ENCODE measurements at regions not wholly inside any gene's neighbourhood (a gene's known extent, or its start where the extent isn't known, plus 50 kb on each side); places are given as distances from the start of the nearest gene placed in this dataset.

DNA sequence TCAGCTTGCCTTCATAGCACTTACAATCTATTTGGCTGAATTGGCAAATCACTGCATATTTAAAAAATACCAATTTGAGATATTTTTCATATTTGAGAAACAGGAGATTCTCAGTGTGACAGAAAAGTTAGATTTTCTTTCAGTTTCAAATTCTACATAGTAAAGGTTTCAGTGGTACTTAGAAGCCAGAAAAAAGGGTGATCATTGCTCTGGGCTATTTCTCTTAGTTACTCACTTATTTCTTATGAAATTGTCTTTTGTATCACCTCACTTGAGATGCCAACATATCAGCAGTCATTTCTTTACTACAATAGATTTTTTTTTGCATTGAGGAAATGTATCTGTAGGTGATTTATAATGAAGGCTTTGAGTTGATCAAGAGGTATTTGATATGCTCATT, 478.2 kb downstream of the GATA3 start (continued):
- TF ChIP-seq, protein P1, sequence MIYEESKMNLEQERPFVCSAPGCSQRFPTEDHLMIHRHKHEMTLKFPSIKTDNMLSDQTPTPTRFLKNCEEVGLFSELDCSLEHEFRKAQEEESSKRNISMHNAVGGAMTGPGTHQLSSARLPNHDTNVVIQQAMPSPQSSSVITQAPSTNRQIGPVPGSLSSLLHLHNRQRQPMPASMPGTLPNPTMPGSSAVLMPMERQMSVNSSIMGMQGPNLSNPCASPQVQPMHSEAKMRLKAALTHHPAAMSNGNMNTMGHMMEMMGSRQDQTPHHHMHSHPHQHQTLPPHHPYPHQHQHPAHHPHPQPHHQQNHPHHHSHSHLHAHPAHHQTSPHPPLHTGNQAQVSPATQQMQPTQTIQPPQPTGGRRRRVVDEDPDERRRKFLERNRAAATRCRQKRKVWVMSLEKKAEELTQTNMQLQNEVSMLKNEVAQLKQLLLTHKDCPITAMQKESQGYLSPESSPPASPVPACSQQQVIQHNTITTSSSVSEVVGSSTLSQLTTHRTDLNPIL (CRISPR knock-in tag; IDR thresholded peaks at IDR 0.05; ENCODE audit: low read depth), result no peak
- TF ChIP-seq SNAI2 (CRISPR knock-in tag; IDR thresholded peaks at IDR 0.05) (no peak), ESRRG (CRISPR knock-in tag; IDR thresholded peaks at IDR 0.05) (no peak), OSR1 (CRISPR knock-in tag; IDR thresholded peaks at IDR 0.05) (no peak)

DNA sequence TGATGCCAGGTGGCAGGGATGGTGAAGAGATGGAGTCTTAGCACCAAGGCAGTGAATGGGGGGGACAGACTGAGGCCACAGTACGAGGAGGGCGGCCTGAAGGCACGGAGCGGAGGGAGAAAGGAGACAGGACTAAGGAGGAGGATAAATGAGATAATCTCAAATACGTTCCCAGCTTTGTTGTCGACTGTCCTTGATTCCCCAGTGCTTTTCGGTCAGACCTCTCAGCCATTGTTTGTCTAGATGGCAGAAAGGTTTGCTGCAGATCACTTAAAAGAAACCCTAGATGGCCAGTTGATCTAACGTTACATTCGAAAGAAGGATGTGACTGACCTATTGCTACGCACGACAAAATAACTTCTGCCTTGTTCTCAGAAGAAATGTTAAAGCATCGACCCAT, 479.0 kb downstream of the GATA3 start:
- ATAC-seq, result no peak
- TF ChIP-seq, protein P2, sequence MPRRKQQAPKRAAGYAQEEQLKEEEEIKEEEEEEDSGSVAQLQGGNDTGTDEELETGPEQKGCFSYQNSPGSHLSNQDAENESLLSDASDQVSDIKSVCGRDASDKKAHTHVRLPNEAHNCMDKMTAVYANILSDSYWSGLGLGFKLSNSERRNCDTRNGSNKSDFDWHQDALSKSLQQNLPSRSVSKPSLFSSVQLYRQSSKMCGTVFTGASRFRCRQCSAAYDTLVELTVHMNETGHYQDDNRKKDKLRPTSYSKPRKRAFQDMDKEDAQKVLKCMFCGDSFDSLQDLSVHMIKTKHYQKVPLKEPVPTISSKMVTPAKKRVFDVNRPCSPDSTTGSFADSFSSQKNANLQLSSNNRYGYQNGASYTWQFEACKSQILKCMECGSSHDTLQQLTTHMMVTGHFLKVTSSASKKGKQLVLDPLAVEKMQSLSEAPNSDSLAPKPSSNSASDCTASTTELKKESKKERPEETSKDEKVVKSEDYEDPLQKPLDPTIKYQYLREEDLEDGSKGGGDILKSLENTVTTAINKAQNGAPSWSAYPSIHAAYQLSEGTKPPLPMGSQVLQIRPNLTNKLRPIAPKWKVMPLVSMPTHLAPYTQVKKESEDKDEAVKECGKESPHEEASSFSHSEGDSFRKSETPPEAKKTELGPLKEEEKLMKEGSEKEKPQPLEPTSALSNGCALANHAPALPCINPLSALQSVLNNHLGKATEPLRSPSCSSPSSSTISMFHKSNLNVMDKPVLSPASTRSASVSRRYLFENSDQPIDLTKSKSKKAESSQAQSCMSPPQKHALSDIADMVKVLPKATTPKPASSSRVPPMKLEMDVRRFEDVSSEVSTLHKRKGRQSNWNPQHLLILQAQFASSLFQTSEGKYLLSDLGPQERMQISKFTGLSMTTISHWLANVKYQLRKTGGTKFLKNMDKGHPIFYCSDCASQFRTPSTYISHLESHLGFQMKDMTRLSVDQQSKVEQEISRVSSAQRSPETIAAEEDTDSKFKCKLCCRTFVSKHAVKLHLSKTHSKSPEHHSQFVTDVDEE (CRISPR knock-in tag; IDR thresholded peaks at IDR 0.05), result no peak
- no peak for TF ChIP-seq RARB (CRISPR knock-in tag; IDR thresholded peaks at IDR 0.05)
- TF ChIP-seq, protein P3, sequence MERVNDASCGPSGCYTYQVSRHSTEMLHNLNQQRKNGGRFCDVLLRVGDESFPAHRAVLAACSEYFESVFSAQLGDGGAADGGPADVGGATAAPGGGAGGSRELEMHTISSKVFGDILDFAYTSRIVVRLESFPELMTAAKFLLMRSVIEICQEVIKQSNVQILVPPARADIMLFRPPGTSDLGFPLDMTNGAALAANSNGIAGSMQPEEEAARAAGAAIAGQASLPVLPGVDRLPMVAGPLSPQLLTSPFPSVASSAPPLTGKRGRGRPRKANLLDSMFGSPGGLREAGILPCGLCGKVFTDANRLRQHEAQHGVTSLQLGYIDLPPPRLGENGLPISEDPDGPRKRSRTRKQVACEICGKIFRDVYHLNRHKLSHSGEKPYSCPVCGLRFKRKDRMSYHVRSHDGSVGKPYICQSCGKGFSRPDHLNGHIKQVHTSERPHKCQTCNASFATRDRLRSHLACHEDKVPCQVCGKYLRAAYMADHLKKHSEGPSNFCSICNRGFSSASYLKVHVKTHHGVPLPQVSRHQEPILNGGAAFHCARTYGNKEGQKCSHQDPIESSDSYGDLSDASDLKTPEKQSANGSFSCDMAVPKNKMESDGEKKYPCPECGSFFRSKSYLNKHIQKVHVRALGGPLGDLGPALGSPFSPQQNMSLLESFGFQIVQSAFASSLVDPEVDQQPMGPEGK (CRISPR knock-in tag; IDR thresholded peaks at IDR 0.05; ENCODE audit: borderline replicate concordance), result no peak
- no peak for TF ChIP-seq SNAI2 (CRISPR knock-in tag; IDR thresholded peaks at IDR 0.05)
- TF ChIP-seq OSR1 (CRISPR knock-in tag; IDR thresholded peaks at IDR 0.05), result no peak
- TF ChIP-seq ZNF8 (CRISPR knock-in tag; IDR thresholded peaks at IDR 0.05), result no peak
- no peak for TF ChIP-seq ZFP3 (CRISPR knock-in tag; IDR thresholded peaks at IDR 0.05)
- TF ChIP-seq, protein P4, sequence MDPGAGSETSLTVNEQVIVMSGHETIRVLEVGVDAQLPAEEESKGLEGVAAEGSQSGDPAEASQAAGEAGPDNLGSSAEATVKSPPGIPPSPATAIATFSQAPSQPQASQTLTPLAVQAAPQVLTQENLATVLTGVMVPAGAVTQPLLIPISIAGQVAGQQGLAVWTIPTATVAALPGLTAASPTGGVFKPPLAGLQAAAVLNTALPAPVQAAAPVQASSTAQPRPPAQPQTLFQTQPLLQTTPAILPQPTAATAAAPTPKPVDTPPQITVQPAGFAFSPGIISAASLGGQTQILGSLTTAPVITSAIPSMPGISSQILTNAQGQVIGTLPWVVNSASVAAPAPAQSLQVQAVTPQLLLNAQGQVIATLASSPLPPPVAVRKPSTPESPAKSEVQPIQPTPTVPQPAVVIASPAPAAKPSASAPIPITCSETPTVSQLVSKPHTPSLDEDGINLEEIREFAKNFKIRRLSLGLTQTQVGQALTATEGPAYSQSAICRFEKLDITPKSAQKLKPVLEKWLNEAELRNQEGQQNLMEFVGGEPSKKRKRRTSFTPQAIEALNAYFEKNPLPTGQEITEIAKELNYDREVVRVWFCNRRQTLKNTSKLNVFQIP (CRISPR knock-in tag; IDR thresholded peaks at IDR 0.05; ENCODE audit: borderline replicate concordance, low read depth), result no peak
- TF ChIP-seq TOX (CRISPR knock-in tag; IDR thresholded peaks at IDR 0.05; ENCODE audit: borderline replicate concordance), result no peak
- no peak for TF ChIP-seq BACH2 (CRISPR knock-in tag; IDR thresholded peaks at IDR 0.05; ENCODE audit: borderline replicate concordance)
- no peak for TF ChIP-seq ZNF565 (CRISPR knock-in tag; conservative IDR thresholded peaks at IDR 0.05; ENCODE audit: low read depth)
- no peak for TF ChIP-seq TCF4 (CRISPR knock-in tag; IDR thresholded peaks at IDR 0.05; ENCODE audit: borderline replicate concordance)
- no peak for TF ChIP-seq CSDC2 (CRISPR knock-in tag; IDR thresholded peaks at IDR 0.05)
- TF ChIP-seq ISL1 (CRISPR knock-in tag; IDR thresholded peaks at IDR 0.05), result no peak
- TF ChIP-seq GLIS3 (CRISPR knock-in tag; IDR thresholded peaks at IDR 0.05), result no peak
- TF ChIP-seq ZFP30 (CRISPR knock-in tag; IDR thresholded peaks at IDR 0.05), result no peak
- TF ChIP-seq PPARA (CRISPR knock-in tag; IDR thresholded peaks at IDR 0.05; ENCODE audit: borderline replicate concordance), result no peak
- no peak for TF ChIP-seq ESRRG (CRISPR knock-in tag; IDR thresholded peaks at IDR 0.05)
- TF ChIP-seq ARNTL (CRISPR knock-in tag; IDR thresholded peaks at IDR 0.05; ENCODE audit: borderline replicate concordance, low read depth), result no peak
- TF ChIP-seq ZNF70 (CRISPR knock-in tag; IDR thresholded peaks at IDR 0.05), result no peak

DNA sequence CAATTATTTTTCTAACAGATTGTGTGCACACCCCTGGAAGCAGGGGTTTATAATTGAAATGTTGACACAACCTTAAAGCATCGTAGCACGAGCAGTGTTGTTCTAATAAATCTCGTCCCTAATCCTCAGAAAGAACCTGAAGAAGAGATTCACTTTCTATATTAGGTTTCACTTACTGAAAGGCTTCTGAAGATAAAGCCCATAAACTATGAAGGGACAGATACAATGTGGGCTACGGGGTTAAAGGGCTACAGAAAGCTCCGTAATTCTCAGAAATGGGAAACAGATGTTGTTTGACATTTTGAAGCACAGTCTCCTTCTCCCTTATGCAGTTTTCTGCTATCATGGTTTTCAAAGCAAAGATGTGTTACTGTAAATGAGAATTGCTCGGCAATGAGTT, 479.6 kb downstream of the GATA3 start:
- TF ChIP-seq GLIS3 (CRISPR knock-in tag; IDR thresholded peaks at IDR 0.05), result no peak
- 0 out of 2 replicates have a peak, but pooled peaks have one; percentile 27 for TF ChIP-seq TCF4 (CRISPR knock-in tag; IDR thresholded peaks at IDR 0.05; ENCODE audit: borderline replicate concordance)
- ATAC-seq, result no peak

DNA sequence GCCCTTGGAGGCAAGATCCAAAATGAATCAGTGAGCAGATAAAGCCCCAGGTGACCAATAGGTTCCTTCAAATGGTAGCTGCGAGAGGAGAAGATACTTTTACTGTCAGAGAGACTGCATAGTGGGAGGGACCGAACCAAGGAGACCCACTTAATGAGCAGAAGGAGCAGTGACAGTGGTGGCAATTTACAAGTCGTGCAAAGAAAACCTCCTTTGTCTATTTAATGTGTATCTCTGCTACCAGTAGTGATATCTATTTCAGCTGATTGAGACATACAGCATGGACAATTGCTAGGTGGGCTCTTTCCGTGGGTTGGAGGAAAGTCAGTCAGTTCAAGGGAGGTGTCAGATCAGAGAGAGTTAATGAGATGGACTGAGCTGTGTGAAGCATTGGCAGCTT, 480.4 kb downstream of the GATA3 start:
- no peak for ATAC-seq
- no peak for TF ChIP-seq SNAI2 (CRISPR knock-in tag; IDR thresholded peaks at IDR 0.05)

DNA sequence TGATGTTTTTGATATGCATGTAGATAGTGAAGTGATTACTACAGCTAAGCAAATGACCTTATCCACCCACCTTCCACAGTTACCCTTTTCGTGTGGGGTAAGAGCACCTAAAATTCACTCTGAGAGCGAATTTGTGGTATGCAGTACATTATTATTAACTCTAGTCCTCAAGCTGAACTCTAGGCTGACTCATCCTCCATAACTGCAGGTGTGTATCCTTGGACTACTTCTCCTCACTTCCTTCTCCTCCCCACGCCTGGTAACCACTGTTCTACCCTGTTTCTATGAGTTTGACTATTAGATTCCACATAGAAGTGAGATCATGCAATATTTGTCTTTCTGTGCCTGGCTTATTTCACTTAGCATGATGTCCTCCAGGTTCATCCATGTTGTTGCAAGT, 484.6 kb downstream of the GATA3 start:
- ATAC-seq, result no peak
- TF ChIP-seq ZNF565 (CRISPR knock-in tag; conservative IDR thresholded peaks at IDR 0.05; ENCODE audit: low read depth), result no peak
- TF ChIP-seq, protein P1 (CRISPR knock-in tag; IDR thresholded peaks at IDR 0.05; ENCODE audit: low read depth), result no peak
- TF ChIP-seq CSDC2 (CRISPR knock-in tag; IDR thresholded peaks at IDR 0.05), result no peak
